ENCODE measurements at regions not wholly inside any gene's neighbourhood (a gene's known extent, or its start where the extent isn't known, plus 50 kb on each side); places are given as distances from the start of the nearest gene placed in this dataset.

DNA sequence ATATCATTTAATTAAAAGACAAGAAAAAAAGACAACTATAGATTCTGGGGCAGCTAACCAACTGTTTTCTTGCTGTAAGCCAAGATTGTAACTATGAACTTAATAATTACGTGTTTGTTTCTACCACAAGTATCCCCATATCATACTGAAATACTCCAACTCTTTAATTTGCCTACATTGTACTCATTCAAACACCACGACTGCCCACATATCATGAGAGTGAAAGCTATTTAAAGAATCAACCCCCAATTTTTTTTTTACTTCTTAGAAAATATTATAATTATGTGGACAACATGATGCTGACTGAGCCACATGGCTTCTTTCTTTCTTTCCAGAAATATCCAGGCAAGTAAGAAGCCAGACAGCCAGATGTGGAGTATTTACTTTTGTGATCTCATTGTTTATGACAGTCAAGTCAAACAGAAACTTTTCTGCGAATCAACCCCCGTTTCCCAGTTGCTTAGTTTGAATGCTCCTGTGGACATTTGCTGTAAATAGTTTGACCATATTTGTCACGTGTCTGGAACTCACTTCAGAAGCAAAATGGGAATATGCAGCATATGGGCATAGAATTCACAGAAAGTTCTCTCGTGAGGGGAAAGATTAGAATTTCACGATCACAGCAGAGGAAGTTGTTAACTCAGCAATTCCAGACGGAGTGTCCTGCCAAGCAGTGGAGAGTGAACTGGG, 126.8 kb upstream of the PSMD7 start:
- DNase-seq: no peak

DNA sequence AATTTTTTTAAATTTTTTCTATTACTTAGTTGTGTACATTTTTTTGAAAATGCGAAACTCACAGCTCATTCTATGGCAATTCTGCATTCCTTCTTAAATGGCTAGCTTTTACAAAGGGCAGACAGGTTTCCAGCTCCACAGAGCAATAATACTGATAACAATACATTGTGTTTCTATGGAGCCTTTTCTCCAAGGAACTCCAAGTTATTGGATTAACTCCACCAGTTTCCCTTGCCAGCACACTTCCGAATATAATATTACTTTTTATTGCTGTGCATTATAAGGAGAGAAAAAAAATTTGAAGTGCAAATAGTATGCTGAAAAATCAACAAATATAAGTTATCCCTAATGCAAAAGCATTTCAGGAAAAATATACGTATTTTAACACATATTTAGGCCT, 127.5 kb upstream of the PSMD7 start:
- no peak for DNase-seq

DNA sequence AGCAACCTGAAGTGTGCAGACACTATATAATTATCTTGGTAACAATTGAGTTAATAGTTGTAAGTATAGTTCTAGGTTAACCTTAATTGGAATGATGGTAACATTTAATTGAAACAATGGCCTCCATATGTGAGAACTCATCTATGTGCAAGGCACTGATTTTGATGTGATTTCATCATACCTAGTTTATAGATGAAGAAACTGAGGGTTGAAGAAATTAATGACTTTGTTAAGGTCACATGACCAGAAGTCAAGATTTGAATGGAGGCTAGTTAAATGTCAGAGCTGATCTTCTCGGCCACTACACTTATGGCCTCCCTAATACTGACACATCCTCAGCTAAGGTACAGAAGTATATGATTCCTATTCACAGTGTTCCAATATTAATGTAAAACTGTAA, 128.2 kb upstream of the PSMD7 start:
- DNase-seq: no peak

DNA sequence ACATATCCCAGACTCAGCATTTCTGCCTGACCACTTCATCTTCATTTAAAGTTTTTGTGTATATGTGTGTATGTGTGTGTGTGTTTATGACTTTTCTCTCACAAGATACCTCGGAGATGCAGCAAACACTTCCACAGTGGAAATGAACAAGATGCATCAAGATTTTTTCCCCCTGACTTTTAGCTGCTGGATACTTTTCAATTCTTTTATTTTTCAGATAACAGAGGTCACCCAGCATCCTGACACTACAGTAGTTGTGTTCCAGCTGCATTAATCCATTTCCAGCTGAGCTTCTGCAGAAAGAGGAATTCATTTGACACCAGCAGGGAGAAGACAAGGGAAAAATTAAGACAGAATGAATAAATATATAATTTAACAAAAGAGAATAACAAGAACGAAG, 130.2 kb upstream of the PSMD7 start:
- DNase-seq: no peak

DNA sequence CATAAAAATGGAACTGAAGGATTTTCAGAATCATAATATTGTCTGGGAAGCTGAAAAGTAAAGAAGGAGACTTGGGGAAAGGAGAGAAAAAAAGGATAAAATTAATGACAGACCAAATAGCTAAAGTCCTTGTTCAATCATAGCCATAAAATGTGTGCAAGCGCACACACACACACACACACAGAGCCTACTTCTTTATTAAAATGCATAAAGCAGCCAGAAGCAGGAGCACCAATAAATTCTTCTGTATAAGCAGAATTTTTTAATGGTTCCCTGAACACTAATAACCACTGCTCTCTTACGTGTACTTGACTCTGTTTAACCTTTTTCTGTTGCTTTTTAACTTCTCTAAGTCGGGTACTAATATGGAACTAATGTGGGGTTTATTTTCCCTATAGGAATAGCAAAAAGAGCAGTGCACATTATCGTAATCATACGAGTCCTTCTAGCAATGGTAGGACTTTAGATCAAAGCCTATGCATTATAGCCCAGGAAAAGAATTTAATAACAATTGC, 131.0 kb upstream of the PSMD7 start:
- no peak for DNase-seq

DNA sequence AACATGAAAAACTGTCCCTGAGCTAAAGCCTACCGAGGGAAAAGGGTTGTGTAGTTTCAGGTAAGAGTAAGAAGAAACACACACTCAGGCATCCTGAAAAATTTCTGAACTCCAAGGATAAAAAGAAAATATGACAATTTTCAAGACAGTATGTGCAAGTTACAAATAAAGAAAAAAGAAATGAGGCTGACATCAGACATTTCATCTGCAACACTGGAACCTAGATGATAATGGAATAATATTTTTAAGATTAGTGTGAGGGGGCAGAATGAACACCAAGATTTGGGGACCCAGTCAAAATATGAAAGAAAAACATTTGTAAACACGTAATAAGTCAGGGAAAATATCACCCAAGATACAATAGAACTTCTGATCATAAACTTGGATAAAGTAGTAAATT, 135.9 kb upstream of the PSMD7 start:
- DNase-seq: no peak

DNA sequence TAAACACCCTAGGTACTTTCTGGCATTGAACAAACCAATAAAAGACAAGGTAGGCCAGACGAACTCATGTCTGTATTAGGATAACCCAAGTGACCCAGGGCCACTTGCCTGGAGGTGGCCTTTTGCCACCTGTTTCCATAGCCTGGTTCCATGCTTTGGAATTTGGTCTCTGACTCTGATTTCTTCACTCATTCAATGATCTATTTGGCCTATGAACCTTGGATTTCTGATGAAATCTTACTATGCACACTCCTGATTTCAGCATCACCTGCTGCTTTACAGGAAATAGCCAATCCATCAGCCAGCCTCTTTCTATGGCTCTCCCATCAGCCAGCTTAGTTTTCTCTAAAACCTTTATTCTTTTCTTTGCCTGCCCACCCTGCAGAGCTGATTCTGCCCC, 142.8 kb upstream of the PSMD7 start:
- no peak for DNase-seq

DNA sequence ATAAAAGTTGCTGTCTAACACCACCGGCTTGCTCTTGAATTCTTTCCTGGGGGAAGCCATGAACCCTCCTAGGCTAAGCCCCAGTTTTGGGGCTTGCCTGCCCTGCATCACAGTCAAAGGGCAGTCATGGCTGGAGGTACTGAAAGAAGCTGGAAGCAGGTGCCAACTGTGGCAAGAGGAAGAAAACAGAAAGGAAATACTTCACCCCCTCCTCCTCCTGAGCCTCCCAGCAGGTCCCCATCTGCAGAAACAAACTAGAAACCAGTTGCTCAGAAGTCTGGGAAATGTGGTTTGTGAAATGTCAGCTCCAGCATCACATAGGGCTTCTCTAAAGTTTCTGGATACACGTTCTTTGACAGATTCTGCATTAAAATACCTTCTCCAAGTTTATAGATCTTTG, 150.0 kb upstream of the PSMD7 start:
- DNase-seq: no peak

DNA sequence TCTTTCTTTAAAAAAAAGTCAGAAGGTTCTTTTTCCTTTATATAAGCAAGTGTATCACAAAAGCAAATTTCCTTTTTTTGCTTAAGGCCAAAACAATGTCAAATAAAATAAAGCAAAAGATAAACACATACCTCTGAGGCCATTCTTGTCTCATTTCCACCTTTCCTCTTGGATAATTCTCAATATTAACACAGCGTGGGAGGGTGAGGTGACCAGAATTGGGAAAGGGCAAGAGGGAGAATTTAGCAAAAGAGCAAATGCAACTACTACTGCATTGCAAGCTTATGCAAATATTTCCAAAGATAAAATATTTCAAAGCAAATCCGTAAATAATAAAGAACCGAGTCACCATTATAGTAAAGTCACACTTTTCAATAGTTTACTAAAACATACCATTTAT, 153.4 kb upstream of the PSMD7 start:
- no peak for DNase-seq

DNA sequence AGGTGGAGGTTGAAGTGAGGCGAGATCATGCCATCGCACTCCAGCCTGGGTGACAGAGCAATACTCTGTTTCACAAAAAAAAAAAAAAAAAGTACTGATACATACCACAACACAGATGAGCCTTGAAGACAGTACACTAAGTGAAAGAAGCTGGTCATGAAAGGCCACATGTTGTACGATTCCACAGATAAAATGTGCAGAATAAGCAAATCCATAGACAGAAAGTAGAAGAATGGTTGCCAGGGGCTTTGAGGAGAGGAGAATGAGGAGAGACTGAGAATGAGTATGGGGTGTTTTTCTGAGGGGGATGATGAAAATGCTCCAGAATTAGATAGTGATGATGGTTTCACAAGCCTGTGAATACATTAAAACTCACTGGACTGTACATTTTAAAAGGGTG, 155.6 kb upstream of the PSMD7 start:
- DNase-seq: no peak

DNA sequence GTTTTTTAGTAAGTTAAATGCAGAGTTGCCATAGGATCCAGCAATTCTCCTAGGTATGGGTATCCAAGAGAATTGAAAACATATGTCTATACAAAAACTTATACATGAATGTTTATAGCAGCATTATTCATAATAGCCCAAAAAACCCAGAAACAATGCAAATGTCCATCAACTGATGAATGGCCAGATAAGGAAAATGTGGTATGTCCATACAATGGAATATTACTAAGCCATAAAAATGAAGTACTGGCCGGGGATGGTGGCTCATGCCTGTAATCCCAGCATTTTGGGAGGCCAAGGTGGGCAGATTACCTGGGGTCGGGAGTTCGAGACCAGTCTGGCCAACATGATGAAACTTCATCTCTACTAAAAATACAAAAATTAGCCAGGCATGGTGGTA, 156.1 kb upstream of the PSMD7 start:
- no peak for DNase-seq

DNA sequence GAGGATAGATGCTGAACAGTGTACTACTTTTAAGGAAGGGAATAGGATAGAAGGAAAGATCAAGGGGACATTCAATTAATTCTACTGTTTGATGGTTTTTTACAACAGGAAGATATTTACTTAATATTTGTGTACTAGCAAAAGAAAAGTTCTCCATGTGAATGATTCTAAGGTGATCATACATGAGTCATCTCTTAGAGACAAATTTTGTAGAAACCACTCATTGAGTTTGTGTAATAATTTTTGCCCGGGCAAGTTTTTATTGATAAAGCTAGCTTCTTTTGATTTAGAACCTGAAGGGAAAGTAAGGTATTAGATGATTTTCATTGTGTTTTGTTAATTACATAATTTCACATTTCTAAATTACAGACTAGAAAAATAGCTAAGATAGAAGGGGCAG, 172.8 kb upstream of the PSMD7 start:
- no peak for DNase-seq

DNA sequence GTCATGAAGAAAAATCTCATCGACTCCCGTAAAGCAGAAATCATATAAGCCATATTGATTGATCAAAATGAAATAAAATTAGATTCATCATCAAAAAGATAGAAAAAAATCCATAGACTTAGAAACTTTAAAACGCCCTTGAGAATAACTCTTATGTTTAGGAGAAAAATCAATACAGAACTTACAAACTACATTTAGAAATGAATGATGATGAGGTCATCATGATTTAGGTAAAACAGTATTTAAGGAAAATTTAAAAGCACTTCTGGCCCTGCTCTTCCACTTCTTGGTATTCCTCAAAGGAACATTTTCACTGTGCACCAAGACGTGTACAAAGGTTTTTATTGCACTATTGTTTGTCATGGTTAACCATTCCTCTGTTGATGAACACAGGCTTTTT, 173.4 kb upstream of the PSMD7 start:
- DNase-seq: no peak

DNA sequence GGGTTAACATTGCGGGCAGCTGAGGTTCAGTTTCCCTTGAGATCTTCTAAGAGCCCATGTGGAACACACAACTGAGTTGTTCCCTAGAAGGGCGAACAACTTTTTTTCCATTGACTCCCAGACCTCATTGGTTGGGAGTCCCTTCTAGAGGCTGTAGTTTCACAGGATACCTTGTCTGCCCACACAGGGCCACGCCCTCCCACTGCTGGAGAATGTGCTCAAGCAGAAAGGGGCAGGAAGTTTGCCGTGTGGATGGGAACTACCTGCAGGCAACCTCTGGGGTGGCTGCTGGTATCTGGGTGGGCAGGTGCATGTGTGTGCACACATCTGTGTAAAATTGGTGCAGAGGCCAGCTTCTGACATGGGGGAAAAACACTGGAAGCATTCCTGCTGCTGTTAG, 178.8 kb upstream of the PSMD7 start:
- DNase-seq: no peak

DNA sequence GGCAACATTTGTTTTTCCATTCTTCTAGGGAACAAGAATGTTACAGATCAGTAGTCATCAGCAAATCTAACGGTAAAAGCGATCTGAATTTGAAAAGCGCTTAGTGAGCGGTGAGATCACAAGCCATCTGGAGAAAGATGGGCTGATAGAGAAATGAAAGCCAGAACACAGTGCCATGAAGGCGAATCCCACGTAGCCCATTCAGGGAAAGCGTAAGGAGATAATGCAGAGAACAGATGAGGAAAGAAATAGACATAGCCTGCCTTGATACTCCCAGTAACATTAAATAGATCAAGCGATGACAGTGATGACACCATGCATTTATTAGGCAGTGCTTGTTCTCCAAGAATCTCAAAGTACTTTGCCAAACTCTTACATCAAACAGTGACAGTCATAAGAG, 183.1 kb upstream of the PSMD7 start:
- no peak for DNase-seq

DNA sequence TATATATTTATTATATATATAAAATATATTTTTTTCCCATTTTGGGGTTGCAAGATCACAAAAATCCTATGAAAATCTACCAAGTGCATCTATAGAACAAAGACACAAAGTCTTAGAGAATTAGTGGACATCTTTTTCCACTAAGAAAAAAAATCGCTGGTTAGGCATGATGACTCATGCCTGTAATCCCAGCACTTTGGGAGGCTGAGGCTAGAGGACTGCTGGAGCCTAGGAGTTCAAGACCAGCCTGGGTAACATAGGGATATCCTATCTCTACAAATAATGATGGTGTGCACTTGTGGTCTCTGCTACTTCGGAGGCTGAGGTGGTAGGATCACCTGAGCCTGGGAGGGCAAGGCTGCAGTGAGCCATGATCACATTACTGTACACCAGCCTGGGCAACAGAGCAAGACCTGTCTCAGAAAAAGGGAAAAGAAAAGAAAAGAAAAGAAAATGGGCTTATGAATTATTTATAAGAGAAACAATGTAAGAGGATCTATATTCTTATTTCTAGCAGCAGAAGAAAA, 185.1 kb upstream of the PSMD7 start:
- DNase-seq: no peak

DNA sequence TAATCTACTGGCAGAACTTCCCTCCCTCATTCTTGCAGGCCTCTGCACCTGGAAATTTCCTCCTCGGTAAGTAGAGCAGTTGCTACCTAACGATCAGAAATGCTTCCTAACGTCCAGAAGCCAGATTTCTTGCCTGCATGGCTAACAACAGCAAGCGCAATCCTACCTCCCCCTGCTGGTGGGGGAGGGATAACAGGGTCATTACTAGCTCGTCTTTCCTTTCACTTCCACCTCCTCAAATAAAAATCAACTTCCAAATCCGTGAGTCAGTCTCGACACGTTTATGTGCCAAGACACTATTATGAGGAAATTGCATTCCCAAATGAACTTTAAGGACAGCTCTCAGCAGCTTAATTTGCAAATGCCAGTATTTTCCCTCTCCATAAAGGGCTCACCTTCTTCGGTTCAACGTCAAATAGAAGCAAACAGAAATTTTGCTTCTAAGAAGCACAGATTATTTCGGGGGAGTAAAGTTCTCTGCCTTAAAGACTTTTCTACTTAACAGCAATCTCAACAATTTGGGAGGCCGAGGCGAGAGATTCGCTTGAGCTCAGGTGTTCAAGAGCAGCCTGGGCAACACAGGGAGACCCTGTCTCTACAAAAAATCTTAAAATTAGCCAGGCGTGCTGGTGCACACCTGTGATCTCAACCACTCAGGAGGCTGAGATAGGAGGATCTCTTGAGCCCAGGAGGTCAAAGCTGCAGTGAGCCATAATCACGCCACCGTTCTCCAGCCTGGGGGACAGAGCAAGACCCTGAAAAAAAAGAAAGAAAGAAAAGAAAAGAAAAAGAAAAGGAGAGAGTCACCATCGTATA, 188.6 kb upstream of the PSMD7 start:
- peak in 3 of 6 experiments; percentile 1 to 13 (median 5) for DNase-seq

DNA sequence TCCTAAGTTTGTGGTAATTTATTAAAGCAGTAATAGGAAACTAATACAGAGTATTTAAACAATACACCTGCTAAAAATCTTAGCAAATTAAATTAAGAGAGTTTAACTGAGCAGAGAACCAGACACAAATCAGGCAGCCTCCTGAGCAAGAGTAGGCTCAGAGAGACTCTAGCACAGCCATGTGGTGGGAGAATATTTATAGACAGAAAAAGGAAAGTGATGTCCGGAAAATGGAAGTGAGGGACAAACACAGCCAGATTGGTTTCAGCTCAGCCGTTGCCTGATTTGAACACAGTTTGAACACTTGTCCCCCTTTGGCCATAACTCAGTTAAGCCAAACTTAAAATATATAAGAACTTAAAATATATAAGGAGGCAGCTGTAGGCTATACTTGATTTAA, 192.6 kb upstream of the PSMD7 start:
- no peak for DNase-seq

DNA sequence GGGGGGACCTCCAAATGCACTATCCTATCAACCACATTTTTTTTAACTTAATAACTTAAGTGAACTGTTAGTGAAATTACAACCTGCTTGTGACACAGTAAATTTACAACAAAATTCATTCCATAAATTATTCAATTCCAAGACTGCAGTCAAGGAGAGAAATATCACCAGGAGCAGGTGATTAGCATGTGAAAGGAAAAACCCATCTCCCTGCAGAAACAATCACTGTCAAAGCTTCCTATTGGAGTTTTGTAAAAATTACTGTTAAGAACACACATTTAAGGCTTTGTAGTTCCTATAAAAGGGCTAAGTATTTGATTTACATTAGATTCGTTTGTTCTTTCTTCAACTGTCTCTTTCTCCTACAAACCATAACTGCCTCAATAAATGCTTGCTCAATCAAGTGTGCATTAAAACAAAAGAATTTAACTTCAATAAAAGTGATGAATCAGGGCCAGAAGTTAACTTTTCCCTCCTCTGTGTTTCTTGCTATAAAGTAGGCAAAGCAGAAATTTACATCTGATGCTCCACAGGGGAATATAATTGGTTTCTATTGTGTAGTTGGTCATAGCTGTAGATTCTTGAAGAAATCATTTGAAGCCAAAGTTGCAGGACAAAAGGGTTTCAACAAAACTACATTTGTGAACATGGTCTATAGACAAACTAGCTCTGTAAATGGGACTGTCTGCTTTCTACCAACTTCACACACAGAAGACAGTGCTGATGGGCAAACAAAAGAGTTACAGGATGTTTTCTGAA, 195.1 kb upstream of the PSMD7 start:
- no peak for DNase-seq

DNA sequence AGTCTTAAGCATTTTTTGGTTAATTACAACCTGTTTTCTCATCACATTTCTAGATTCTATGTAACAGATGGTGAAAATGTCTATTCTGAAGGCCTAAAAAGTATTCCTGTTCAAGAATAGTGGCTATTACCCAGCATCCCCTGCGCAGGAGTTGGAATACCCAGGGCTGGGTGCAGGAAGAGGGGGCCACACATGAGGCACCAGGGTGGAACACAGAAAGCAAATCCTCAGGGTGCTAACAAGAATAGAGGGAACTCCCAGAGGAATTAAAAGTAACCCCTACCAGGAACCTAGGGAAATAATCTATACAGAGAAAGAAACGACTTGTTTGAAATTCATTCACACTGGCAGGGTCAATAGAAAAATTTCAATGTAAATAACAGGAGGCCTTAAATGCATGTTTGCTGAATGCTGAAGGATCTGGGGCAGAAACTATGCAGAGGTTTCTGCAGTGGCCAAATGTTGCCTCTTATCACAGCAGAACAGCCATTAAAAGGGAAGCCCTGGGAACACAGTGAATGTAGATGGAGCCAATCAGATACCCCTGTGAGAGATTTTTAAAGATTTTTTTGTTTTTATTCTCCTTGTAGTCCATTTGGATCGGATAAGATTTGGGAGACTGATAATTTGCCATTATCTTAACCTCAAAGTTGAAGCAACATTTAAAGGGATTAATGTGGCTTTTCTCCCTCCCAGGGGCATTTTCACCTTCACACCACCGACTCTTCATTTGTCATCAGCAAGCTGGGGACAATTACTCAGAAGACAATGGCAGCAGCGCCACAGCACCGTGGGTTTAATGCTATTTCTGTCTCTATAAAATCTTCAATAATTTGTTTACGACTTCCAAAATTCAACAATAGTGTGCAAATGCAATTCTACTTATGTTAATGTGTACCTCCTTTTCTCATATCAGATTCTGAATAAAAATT, 196.0 kb upstream of the PSMD7 start:
- no peak for DNase-seq

DNA sequence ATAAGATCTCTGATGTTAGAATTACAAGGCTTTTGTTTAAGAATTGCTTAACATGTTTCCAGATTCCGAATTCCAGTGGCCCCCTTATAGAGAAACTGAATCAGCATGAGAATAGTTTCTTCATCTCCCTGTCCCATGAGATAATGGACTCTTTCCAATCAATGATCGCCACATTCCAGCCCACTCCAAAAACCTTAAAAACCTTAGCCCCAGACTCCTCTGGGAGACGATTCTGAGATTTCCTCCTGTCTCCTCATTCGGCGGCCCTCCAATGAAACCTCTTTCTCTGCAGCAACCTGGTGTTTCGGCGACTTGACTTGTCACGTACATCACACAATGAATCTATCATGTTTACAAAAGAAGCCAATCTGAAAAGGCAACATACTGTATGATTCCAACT, 197.1 kb upstream of the PSMD7 start:
- no peak for DNase-seq

DNA sequence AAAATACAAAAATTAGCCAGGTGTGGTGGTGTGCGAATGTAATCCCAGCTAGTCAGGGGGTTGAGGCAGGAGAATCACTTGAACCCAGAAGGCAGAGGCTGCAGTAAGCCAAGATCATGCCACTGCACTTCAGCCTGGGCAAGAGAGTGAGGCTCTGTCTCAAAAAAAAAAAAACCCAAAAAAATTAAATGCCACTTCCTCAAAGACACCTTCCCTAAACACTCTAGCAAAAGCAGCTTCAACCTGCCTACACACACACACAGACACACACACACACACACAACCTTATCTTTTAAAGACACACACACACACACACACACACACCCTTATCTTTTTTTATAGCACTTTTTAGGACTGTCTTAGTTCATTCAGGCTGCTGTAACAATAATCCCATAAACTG, 201.7 kb upstream of the PSMD7 start:
- DNase-seq: no peak
